ENCODE measurements at regions not wholly inside any gene's neighbourhood (a gene's known extent, or its start where the extent isn't known, plus 50 kb on each side); places are given as distances from the start of the nearest gene placed in this dataset.

- FAIRE-seq (no peak), DNase-seq (ENCODE audit: low read depth in 1 of 2, low spot score in 1 of 2) (no peak)
- 77% methylated on average over 2 of the region's 2 CpGs for WGBS (ENCODE audit: missing lambda C conversion rate)
These were observed 90.6 kb upstream of the BCL2L14 start for GRCh38 chr12:11980115-11980514.

GRCh38 chr12:11981121-11981733 lies 89.5 kb upstream of the BCL2L14 start:
- no peak overlapping the region for H3K4me3 ChIP-seq
- CTCF ChIA-PET, result interaction anchor here (1.9 kb wide), 1 partner anchor 51 kb away, joined by 4 read pairs; no protein-coding TSS in a partner anchor
- H3K27ac ChIP-seq, result no peak overlapping the region
- FAIRE-seq (no peak), ATAC-seq (no peak), DNase-seq (ENCODE audit: low read depth in 1 of 2, low spot score in 1 of 2) (no peak)
- WGBS (ENCODE audit: missing lambda C conversion rate), result 57% methylated on average over 7 of the region's 7 CpGs
- no peak overlapping the region for H3K4me2 ChIP-seq
- POLR2A ChIA-PET, result no interaction called here
- no peak for TF ChIP-seq MYC (IDR thresholded peaks at IDR 0.05; ENCODE audit: borderline replicate concordance, low read length)
- TF ChIP-seq FOXS1 (CRISPR knock-in tag; IDR thresholded peaks at IDR 0.05), result no peak
- TF ChIP-seq CTCF (IDR thresholded peaks at IDR 0.05), result no peak
- TF ChIP-seq RARB (CRISPR knock-in tag; IDR thresholded peaks at IDR 0.05), result no peak
- no peak for TF ChIP-seq E2F6 (IDR thresholded peaks at IDR 0.05; ENCODE audit: borderline replicate concordance, low read depth)
- TF ChIP-seq JUN (IDR thresholded peaks at IDR 0.05), result no peak
- TF ChIP-seq NR3C1 (IDR thresholded peaks at IDR 0.05), result no peak
- no peak for TF ChIP-seq ELK1 (IDR thresholded peaks at IDR 0.05; ENCODE audit: low read depth, low read length)
- TF ChIP-seq HMGXB4 (CRISPR knock-in tag; IDR thresholded peaks at IDR 0.05; ENCODE audit: borderline replicate concordance), result no peak
- no peak for TF ChIP-seq ZNF302 (CRISPR knock-in tag; IDR thresholded peaks at IDR 0.05)
- no peak for TF ChIP-seq RNF2 (IDR thresholded peaks at IDR 0.05; ENCODE audit: borderline replicate concordance, low read depth)
- no peak for TF ChIP-seq TFCP2L1 (CRISPR knock-in tag; IDR thresholded peaks at IDR 0.05)
- no peak for TF ChIP-seq HES2 (IDR thresholded peaks at IDR 0.05)
- TF ChIP-seq POLR2AphosphoS2 (conservative IDR thresholded peaks at IDR 0.05; ENCODE audit: low read length), result no peak
- TF ChIP-seq ZSCAN20 (CRISPR knock-in tag; IDR thresholded peaks at IDR 0.05), result no peak
- no peak for TF ChIP-seq USF2 (IDR thresholded peaks at IDR 0.05)
- TF ChIP-seq HOXB13 (CRISPR knock-in tag; IDR thresholded peaks at IDR 0.05; ENCODE audit: low read depth), result no peak
- TF ChIP-seq BHLHE40 (IDR thresholded peaks at IDR 0.05; ENCODE audit: low read depth, low read length), result no peak
- no peak for TF ChIP-seq HOXB5 (CRISPR knock-in tag; IDR thresholded peaks at IDR 0.05)
- H3K9me3 ChIP-seq, result peaks cover 10% of the 10 kb centered on the region; the same call in 2 of the 3 replicates
- H3K4me1 ChIP-seq, result no peaks in the 10 kb centered on the region

More at GRCh38 chr12:11980115-11980514, 90.6 kb upstream of the BCL2L14 start:
- CTCF ChIA-PET, result interaction anchor here (1.3 kb wide), 1 partner anchor 425 kb away, joined by 3 read pairs; no protein-coding TSS in a partner anchor
- no peak for ATAC-seq
- Histone ChIP-seq H3K4me3 (no peak overlapping the region), H3K27ac (no peak overlapping the region), H3K4me2 (no peak overlapping the region), H3K9me3 (peaks cover 3% of the 10 kb centered on the region; the same call in 2 of the 3 replicates), H3K4me1 (no peaks in the 10 kb centered on the region)
- POLR2A ChIA-PET, result no interaction called here
- no peak for TF ChIP-seq PHF8 (IDR thresholded peaks at IDR 0.05; ENCODE audit: borderline replicate concordance, low read depth)
- TF ChIP-seq TFCP2L1 (CRISPR knock-in tag; IDR thresholded peaks at IDR 0.05), result no peak
- no peak for TF ChIP-seq JUN (IDR thresholded peaks at IDR 0.05)
- TF ChIP-seq MAZ (IDR thresholded peaks at IDR 0.05; ENCODE audit: borderline replicate concordance, low read depth, low read length), result no peak
- TF ChIP-seq MAX (IDR thresholded peaks at IDR 0.05), result no peak
- no peak for TF ChIP-seq EHF (CRISPR knock-in tag; IDR thresholded peaks at IDR 0.05)

Data from A549 (cell line).